ENCODE measurements at regions not wholly inside any gene's neighbourhood (a gene's known extent, or its start where the extent isn't known, plus 50 kb on each side); places are given as distances from the start of the nearest gene placed in this dataset.

DNA sequence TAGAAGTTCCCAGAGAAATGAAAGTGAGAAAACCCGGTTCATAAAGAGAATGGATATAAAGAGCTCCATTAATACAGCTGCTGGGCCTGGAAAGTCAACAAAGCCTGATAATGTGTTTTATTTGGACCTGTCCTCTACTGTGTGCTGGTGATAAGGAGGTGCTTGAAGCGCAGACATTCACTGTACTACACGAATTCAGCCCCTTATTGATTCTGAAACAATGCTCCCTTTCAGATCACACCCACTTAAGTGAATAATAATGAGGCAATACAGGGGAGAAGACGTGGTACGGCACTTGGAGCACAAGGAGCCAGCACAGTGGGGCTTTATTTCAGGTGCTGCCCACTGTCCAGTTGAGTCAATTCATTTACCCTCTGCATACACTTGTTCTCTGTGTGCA is 260.8 kb downstream of the FGFR2 start:
- DNase-seq = peak in 1 of 2 donors; percentile 71
- no peak overlapping the region for H3K4me3 ChIP-seq
- intact Hi-C loops (cut with DNase I; ENCODE audit: low total_unique reads) = no loop called here
- TF ChIP-seq POLR2AphosphoS5 (IDR thresholded peaks at IDR 0.05) (peak in 2 of 3 donors; percentile 34 to 43), POLR2A (IDR thresholded peaks at IDR 0.05) (no peak)
- H3K9me3 ChIP-seq = no peaks in the 10 kb centered on the region
- no peaks in the 10 kb centered on the region for H3K36me3 ChIP-seq
- no peaks in the 10 kb centered on the region for H3K27me3 ChIP-seq
- peak overlapping the region in 1 of 5 donors; percentile 67 for H3K27ac ChIP-seq
- WGBS, 5 donors = 18 to 57% (median 30%) methylated on average over 5 of the region's 5 CpGs
- peaks cover 0 to 16% (median 10%) of the 10 kb centered on the region in 4 donors for H3K4me1 ChIP-seq

DNA sequence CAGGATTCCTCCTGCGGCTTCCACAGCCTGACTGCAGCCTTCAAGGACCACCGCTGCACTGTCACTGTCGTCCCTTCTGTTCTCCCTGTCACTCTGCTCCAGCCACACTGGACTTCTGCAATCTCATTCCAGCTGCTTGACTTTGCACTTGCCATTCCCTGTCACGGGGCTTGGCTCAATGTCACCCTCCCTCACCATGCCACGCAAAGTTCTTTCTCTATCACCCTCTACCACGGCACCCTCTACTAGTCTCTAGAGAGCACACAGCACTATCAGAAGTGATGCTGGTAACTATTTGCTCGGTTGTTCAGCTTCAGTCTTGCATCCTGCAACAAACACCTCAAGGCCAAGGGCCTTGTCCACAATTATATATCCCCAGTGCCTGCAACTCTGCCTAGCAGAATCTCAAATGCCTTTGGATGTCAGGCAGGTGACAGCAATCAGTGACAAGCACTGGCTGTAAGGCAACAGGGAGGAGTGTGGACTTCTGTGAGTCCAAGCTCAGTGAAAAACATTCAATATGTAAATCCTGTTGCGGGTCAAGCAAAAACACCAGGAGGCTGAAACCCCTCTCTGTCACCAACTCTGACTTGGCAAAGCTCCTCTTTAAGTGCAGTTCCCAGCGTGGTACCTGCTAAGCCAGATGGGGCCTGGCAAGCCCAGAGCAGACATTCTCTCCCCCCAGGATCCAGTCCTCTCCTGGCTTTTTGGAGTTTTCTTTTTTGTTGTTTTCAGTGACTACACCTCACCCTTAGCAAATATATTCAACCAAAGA is 259.9 kb downstream of the FGFR2 start:
- 47 to 68% (median 63%) methylated on average over 9 of the region's 9 CpGs for WGBS, 5 donors
- intact Hi-C loops (cut with DNase I; ENCODE audit: low total_unique reads) = no loop called here
- Histone ChIP-seq H3K27me3 (no peaks in the 10 kb centered on the region), H3K9me3 (no peaks in the 10 kb centered on the region), H3K4me3 (no peak overlapping the region), H3K4me1 (peaks cover 0 to 16% (median 10%) of the 10 kb centered on the region in 4 donors), H3K36me3 (no peaks in the 10 kb centered on the region), H3K27ac (peak overlapping the region in 1 of 5 donors; percentile 67)
- TF ChIP-seq, protein P1, sequence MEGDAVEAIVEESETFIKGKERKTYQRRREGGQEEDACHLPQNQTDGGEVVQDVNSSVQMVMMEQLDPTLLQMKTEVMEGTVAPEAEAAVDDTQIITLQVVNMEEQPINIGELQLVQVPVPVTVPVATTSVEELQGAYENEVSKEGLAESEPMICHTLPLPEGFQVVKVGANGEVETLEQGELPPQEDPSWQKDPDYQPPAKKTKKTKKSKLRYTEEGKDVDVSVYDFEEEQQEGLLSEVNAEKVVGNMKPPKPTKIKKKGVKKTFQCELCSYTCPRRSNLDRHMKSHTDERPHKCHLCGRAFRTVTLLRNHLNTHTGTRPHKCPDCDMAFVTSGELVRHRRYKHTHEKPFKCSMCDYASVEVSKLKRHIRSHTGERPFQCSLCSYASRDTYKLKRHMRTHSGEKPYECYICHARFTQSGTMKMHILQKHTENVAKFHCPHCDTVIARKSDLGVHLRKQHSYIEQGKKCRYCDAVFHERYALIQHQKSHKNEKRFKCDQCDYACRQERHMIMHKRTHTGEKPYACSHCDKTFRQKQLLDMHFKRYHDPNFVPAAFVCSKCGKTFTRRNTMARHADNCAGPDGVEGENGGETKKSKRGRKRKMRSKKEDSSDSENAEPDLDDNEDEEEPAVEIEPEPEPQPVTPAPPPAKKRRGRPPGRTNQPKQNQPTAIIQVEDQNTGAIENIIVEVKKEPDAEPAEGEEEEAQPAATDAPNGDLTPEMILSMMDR (IDR thresholded peaks at IDR 0.05) = no peak
- no peak for TF ChIP-seq POLR2A (IDR thresholded peaks at IDR 0.05)
- TF ChIP-seq EP300 (IDR thresholded peaks at IDR 0.05) = no peak
- TF ChIP-seq POLR2AphosphoS5 (IDR thresholded peaks at IDR 0.05) = no peak
- DNase-seq = no peak

DNA sequence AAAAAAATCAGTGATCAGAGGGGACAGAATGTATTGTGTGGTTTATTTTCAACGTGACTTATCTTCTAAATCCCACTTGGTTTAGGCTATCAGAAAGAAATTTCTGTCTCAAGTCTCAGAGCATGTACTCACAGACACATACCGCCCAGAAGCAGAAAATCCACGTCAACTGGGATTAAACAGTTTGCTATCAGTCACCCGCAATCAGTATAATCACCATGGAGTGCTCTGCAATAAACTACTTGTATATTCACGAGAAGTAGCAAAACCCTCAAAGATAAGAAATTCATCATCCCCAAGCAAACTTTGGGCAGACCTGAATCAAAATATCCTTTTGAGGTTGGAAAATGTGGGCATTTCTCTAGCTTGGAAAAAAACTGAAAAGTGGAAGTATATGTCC is 259.1 kb downstream of the FGFR2 start:
- no peak for DNase-seq
- intact Hi-C loops (cut with DNase I; ENCODE audit: low total_unique reads) = no loop called here
- Histone ChIP-seq H3K9me3 (no peaks in the 10 kb centered on the region), H3K4me3 (no peak overlapping the region), H3K4me1 (peaks cover 0 to 16% (median 10%) of the 10 kb centered on the region in 4 donors), H3K36me3 (no peaks in the 10 kb centered on the region), H3K27me3 (no peaks in the 10 kb centered on the region), H3K27ac (peak overlapping the region in 1 of 5 donors; percentile 67)
- no peak for TF ChIP-seq EP300 (IDR thresholded peaks at IDR 0.05)
- TF ChIP-seq POLR2AphosphoS5 (IDR thresholded peaks at IDR 0.05) = no peak
- TF ChIP-seq, protein P1 (IDR thresholded peaks at IDR 0.05) = no peak
- TF ChIP-seq POLR2A (IDR thresholded peaks at IDR 0.05) = no peak
- 32 to 51% (median 36%) methylated on average over 5 of the region's 5 CpGs for WGBS, 5 donors

DNA sequence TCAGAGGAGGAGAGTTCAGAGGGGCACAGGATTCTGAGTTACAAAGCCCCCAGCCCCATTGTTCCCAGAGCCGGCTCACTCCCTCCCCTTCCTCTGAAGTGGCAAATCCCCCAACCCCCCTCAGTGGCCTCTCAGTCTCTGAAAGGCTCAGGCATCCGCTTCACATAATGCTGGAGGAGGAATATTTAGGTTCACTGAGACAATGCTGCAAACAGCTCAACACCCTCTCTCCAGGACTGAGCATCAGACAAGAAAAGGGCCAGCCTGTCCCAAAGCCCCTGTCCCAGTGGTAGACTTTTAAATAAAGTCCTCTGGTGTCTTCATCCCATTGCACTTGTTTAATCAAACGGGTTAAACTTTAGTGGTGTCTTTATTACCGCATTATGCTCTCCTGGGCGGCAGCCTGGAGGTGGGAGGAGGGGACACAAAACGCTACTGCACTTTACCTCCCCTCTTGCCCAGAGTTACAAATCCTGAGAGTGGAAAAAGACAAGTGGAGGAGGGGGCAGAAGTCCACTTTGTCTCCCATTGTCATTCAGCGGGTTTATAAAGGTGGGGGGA is 257.9 kb downstream of the FGFR2 start:
- Histone ChIP-seq H3K4me3 (no peak overlapping the region), H3K27me3 (no peaks in the 10 kb centered on the region), H3K27ac (no peak overlapping the region), H3K4me1 (peaks cover 0 to 16% (median 10%) of the 10 kb centered on the region in 4 donors), H3K36me3 (no peaks in the 10 kb centered on the region), H3K9me3 (no peaks in the 10 kb centered on the region)
- intact Hi-C loops (cut with DNase I; ENCODE audit: low total_unique reads) = no loop called here
- TF ChIP-seq, protein P1 (IDR thresholded peaks at IDR 0.05) = no peak
- TF ChIP-seq POLR2AphosphoS5 (IDR thresholded peaks at IDR 0.05) = no peak
- TF ChIP-seq EP300 (IDR thresholded peaks at IDR 0.05) = no peak
- no peak for TF ChIP-seq POLR2A (IDR thresholded peaks at IDR 0.05)
- no peak for DNase-seq
- 54 to 75% (median 67%) methylated on average over 7 of the region's 7 CpGs for WGBS, 5 donors

DNA sequence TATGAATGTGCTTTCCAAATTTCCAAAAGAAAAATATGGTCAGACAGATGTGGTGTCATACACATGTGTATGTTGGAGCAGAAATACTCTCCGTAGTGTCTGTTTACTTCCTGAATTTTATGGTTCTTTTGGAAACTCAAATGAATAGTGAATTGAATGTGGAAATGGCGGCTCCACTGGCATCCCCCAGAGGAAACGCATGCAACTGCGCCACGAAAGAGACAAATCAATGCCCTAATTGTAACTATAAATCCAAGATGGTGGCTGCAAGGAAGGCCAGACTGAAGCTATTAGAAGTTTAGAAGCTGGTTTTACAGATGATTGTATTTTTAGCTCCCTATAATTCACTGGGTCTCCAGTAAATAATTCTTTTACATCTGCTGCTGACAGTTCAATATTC is 246.7 kb downstream of the FGFR2 start:
- no peaks in the 10 kb centered on the region for H3K36me3 ChIP-seq
- no peaks in the 10 kb centered on the region for H3K9me3 ChIP-seq
- no peak for DNase-seq
- H3K4me3 ChIP-seq = no peak overlapping the region
- no peak overlapping the region for H3K27ac ChIP-seq
- WGBS, 5 donors = 90 to 98% (median 92%) methylated on average over 5 of the region's 5 CpGs
- no peak for TF ChIP-seq EP300 (IDR thresholded peaks at IDR 0.05)
- TF ChIP-seq POLR2AphosphoS5 (IDR thresholded peaks at IDR 0.05) = no peak
- TF ChIP-seq, protein P1 (IDR thresholded peaks at IDR 0.05) = no peak
- TF ChIP-seq POLR2A (IDR thresholded peaks at IDR 0.05) = no peak
- intact Hi-C loops (cut with DNase I; ENCODE audit: low total_unique reads) = no loop called here
- no peaks in the 10 kb centered on the region for H3K27me3 ChIP-seq
- peaks cover 0 to 13% (median 2%) of the 10 kb centered on the region in 4 donors for H3K4me1 ChIP-seq

Measured in stomach (tissue), 8 donors.